Caco-2 (cell line): ENCODE measurements at regions not wholly inside any gene's neighbourhood (a gene's known extent, or its start where the extent isn't known, plus 50 kb on each side); places are given as distances from the start of the nearest gene placed in this dataset.

Source experiments
- BruUV-seq: library from RNA; stranded (reverse); fragments of 400-500 nt; replicated peaks from 2 replicates; lab custom pipeline; 2021; lab: Mats Ljungman, UMichigan
- CTCF ChIA-PET: fragments of 300-600 bp; sonication (Branson Sonifier 250); formaldehyde crosslinking; loops from one replicate; lab custom pipeline; 2022; ENCODE audit warnings: antibody characterized with exemption; lab: Charles Lee
- POLR2A ChIA-PET: fragments of 300-600 bp; sonication (Branson Sonifier 250); formaldehyde crosslinking; loops from one replicate; lab custom pipeline; 2022; ENCODE audit warnings: antibody characterized with exemption; lab: Charles Lee
- DNase-seq, 2 experiments: peaks; one replicate each; pipeline versions ENCODE4 v3.0.0 to v3.0.0-alpha.2; 2020 to 2022
- H3K27me3 ChIP-seq: replicated peaks from 2 replicates; pipeline ENCODE4 v1.6.0; 2011; ENCODE audit warnings: low read length; ENCODE audit not compliant: control insufficient read depth, insufficient read depth
- H3K36me3 ChIP-seq: 2 replicates; pipeline ENCODE4 v1.5.1; 2011; ENCODE audit warnings: low read length; ENCODE audit not compliant: control insufficient read depth, insufficient read depth
- H3K4me1 ChIP-seq: fragments of 250-450 bp; sonication (Bioruptor Pico); 2 replicates; pipeline ENCODE4 v1.5.1; 2020; ENCODE audit warnings: mild to moderate bottlenecking
- H3K4me3 ChIP-seq: 2 replicates; pipeline ENCODE4 v1.5.1; 2011; ENCODE audit warnings: low read depth, mild to moderate bottlenecking, control low read depth, low read length
- H3K9me3 ChIP-seq: fragments of 250-450 bp; sonication (Bioruptor Pico); 2 replicates; pipeline ENCODE4 v1.5.1; 2020; ENCODE audit warnings: mild to moderate bottlenecking, moderate library complexity
- H3K27ac Mint-ChIP-seq: one replicate; pipeline ENCODE4 v1.8.0; 2022; ENCODE audit warnings: mixed read lengths; ENCODE audit not compliant: unreplicated experiment
- H3K27me3 Mint-ChIP-seq: one replicate; pipeline ENCODE4 v1.8.0; 2022; ENCODE audit warnings: mixed read lengths; ENCODE audit not compliant: insufficient read depth, unreplicated experiment
- H3K36me3 Mint-ChIP-seq: one replicate; pipeline ENCODE4 v1.8.0; 2022; ENCODE audit warnings: mild to moderate bottlenecking, mixed read lengths; ENCODE audit not compliant: insufficient read depth, unreplicated experiment
- H3K4me1 Mint-ChIP-seq: one replicate; pipeline ENCODE4 v1.8.0; 2022; ENCODE audit warnings: low read depth, mixed read lengths; ENCODE audit not compliant: unreplicated experiment
- H3K4me3 Mint-ChIP-seq: one replicate; pipeline ENCODE4 v1.8.0; 2022; ENCODE audit warnings: mild to moderate bottlenecking, moderate library complexity, mixed read lengths; ENCODE audit not compliant: unreplicated experiment
- H3K9me3 Mint-ChIP-seq: one replicate; pipeline ENCODE4 v1.8.0; 2022; ENCODE audit warnings: mixed read lengths; ENCODE audit not compliant: unreplicated experiment
- CTCF ChIP-seq, 2 experiments: fragments of 200-600 bp in 1 of 2; IDR thresholded peaks; 1 replicate in 1 of 2; 2 replicates in 1 of 2; pipeline versions ENCODE4 v1.5.1 to v1.8.0; 2011 to 2022; ENCODE audit warnings: antibody characterized with exemption in 1 of 2, control low read depth in 1 of 2, inconsistent platforms in 1 of 2, low read depth in 1 of 2, low read length in 1 of 2, mild to moderate bottlenecking in 1 of 2, moderate library complexity in 1 of 2; ENCODE audit not compliant: insufficient read depth in 1 of 2, severe bottlenecking in 1 of 2, unreplicated experiment in 1 of 2
- intact Hi-C: fragments of 100-400 bp; cut with micrococcal nuclease; formaldehyde crosslinking; loops from one replicate; pipeline ENCODE4 v1.10.0; 2022; ENCODE audit not compliant: unreplicated experiment

GRCh38 chr13:80962855-80963254, 621.9 kb upstream of the SPRY2 start:
- H3K9me3 ChIP-seq = no peaks in the 10 kb centered on the region
- H3K9me3 Mint-ChIP-seq = no peaks in the 10 kb centered on the region

GRCh38 chr13:80962173-80962572, 621.2 kb upstream of the SPRY2 start:
- Mint-ChIP-seq H3K4me1 (no peaks in the 10 kb centered on the region), H3K27me3 (peaks cover 3% of the 10 kb centered on the region), H3K4me3 (no peak overlapping the region), H3K9me3 (no peaks in the 10 kb centered on the region), H3K27ac (no peak overlapping the region), H3K36me3 (no peaks in the 10 kb centered on the region)
- Histone ChIP-seq H3K4me1 (no peaks in the 10 kb centered on the region), H3K9me3 (no peaks in the 10 kb centered on the region), H3K27me3 (no peaks in the 10 kb centered on the region), H3K36me3 (no peaks in the 10 kb centered on the region), H3K4me3 (no peak overlapping the region)
- no peak for DNase-seq
- TF ChIP-seq CTCF (IDR thresholded peaks at IDR 0.05; ENCODE audit: insufficient read depth in 1 of 2, low read depth in 1 of 2, low read length in 1 of 2, severe bottlenecking in 1 of 2, unreplicated experiment in 1 of 2) = no peak
- no TSS peak for BruUV-seq
- intact Hi-C loops = no loop called here
- ChIA-PET CTCF (no interaction called here), POLR2A (no interaction called here)

More at GRCh38 chr13:80962855-80963254, 621.9 kb upstream of the SPRY2 start:
- ChIA-PET POLR2A (no interaction called here), CTCF (no interaction called here)
- no peak overlapping the region for H3K27ac Mint-ChIP-seq
- Histone ChIP-seq H3K36me3 (no peaks in the 10 kb centered on the region), H3K4me1 (no peaks in the 10 kb centered on the region), H3K4me3 (no peak overlapping the region), H3K27me3 (no peaks in the 10 kb centered on the region)
- H3K36me3 Mint-ChIP-seq = no peaks in the 10 kb centered on the region
- no TSS peak for BruUV-seq
- H3K4me3 Mint-ChIP-seq = no peak overlapping the region
- TF ChIP-seq CTCF (IDR thresholded peaks at IDR 0.05; ENCODE audit: insufficient read depth in 1 of 2, low read depth in 1 of 2, low read length in 1 of 2, severe bottlenecking in 1 of 2, unreplicated experiment in 1 of 2) = no peak
- no peak for DNase-seq
- no peaks in the 10 kb centered on the region for H3K4me1 Mint-ChIP-seq
- peaks cover 3% of the 10 kb centered on the region for H3K27me3 Mint-ChIP-seq
- intact Hi-C loops = no loop called here

DNA sequence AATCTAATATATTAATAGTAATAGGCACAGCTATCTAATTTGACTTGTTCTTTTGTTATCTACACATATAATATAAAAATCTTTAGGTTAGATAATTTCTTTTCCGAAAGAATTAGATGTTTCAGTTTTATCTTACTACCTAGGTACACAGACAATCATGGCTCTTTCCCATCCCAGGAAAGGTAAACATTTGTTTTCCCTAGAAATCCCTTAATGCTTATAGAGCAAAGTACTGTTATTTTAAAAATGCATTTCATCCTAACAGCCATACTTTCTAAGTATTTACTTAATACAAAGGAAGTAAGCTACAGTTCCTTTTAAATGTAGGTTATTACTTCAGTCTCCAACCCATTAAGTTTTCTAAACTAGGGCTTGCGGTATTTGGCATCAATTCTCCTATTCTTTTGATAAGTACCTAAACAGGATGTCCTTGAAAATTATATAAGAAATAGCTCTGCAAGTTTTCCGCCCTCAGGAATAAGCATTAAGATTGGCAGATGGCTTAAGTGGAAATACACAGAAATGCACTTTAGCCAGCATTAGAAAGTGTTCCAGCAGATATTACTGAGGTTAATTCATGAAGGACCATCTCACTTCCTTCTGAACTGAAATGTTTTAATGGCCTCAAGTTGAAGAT, 616.2 kb upstream of the SPRY2 start:
- Mint-ChIP-seq H3K27me3 (peaks cover 3% of the 10 kb centered on the region), H3K4me1 (no peaks in the 10 kb centered on the region), H3K9me3 (no peaks in the 10 kb centered on the region), H3K36me3 (no peaks in the 10 kb centered on the region), H3K4me3 (no peak overlapping the region), H3K27ac (no peak overlapping the region)
- CTCF ChIA-PET = no interaction called here
- POLR2A ChIA-PET = no interaction called here
- Histone ChIP-seq H3K9me3 (no peaks in the 10 kb centered on the region), H3K27me3 (no peaks in the 10 kb centered on the region), H3K4me1 (no peaks in the 10 kb centered on the region), H3K36me3 (no peaks in the 10 kb centered on the region), H3K4me3 (no peak overlapping the region)
- DNase-seq = no peak
- no TSS peak for BruUV-seq
- TF ChIP-seq CTCF (IDR thresholded peaks at IDR 0.05; ENCODE audit: insufficient read depth in 1 of 2, low read depth in 1 of 2, low read length in 1 of 2, severe bottlenecking in 1 of 2, unreplicated experiment in 1 of 2) = no peak
- intact Hi-C loops = no loop called here
